IMR-90 (cell line): ENCODE measurements at regions not wholly inside any gene's neighbourhood (a gene's known extent, or its start where the extent isn't known, plus 50 kb on each side); places are given as distances from the start of the nearest gene placed in this dataset.

Source experiments
- ATAC-seq: fragments of 200-7000 bp; cut with Tn5 transposase; 2 replicates; pipeline ENCODE4 v1.9.1; 2020; ENCODE audit warnings: low read depth, mild to moderate bottlenecking, moderate library complexity
- BruUV-seq: library from RNA; stranded (reverse); fragments of 400-500 nt; replicated peaks from 2 replicates; lab custom pipeline; 2021; lab: Mats Ljungman, UMichigan
- CTCF ChIA-PET: fragments of 300-600 bp; formaldehyde crosslinking; extraction: SDS; loops from one replicate; lab custom pipeline; 2021; ENCODE audit warnings: antibody characterized with exemption; lab: Yijun Ruan, JAX
- POLR2A ChIA-PET: fragments of 300-600 bp; sonication (Branson Sonifier 250); formaldehyde crosslinking; loops from one replicate; lab custom pipeline; 2022; ENCODE audit warnings: antibody characterized with exemption; ENCODE audit not compliant: unreplicated experiment; lab: Charles Lee
- DNase-seq: peaks from one replicate; pipeline ENCODE4 v3.0.0; 2013
- H2AFZ ChIP-seq: replicated peaks from 2 replicates; pipeline ENCODE3; 2013; ENCODE audit warnings: low read length, mild to moderate bottlenecking; ENCODE audit not compliant: poor library complexity
- H2AK5ac ChIP-seq: 2 replicates; pipeline ENCODE4 v1.6.1; 2013; ENCODE audit warnings: low read depth, low read length, inconsistent platforms
- H2AK9ac ChIP-seq: replicated peaks from 2 replicates; pipeline ENCODE3; 2013; ENCODE audit warnings: mild to moderate bottlenecking, low read depth, low read length, moderate library complexity; ENCODE audit not compliant: poor library complexity
- H2BK120ac ChIP-seq: 2 replicates; pipeline ENCODE4 v1.6.1; 2013; ENCODE audit warnings: low read depth, low read length, inconsistent platforms
- H2BK15ac ChIP-seq: 3 replicates; pipeline ENCODE4 v1.6.1; 2013; ENCODE audit warnings: low read depth, low read length, inconsistent platforms
- H2BK20ac ChIP-seq: 2 replicates; pipeline ENCODE4 v1.6.1; 2013; ENCODE audit warnings: low read depth, mild to moderate bottlenecking, inconsistent platforms, low read length, moderate library complexity
- H2BK5ac ChIP-seq: 2 replicates; pipeline ENCODE4 v1.6.1; 2013; ENCODE audit warnings: mild to moderate bottlenecking, low read depth, low read length, inconsistent platforms; ENCODE audit not compliant: poor library complexity, severe bottlenecking
- H3K14ac ChIP-seq: replicated peaks from 2 replicates; pipeline ENCODE4 v1.6.1; 2013; ENCODE audit warnings: low read depth, low read length, inconsistent platforms
- H3K18ac ChIP-seq: 2 replicates; pipeline ENCODE4 v1.6.1; 2013; ENCODE audit warnings: low read depth, low read length, control low read depth
- H3K23ac ChIP-seq: 2 replicates; pipeline ENCODE4 v1.6.1; 2013; ENCODE audit warnings: low read depth, low read length, inconsistent platforms
- H3K27ac ChIP-seq: 2 replicates; pipeline ENCODE4 v1.5.1; 2013; ENCODE audit warnings: mild to moderate bottlenecking, control low read depth, low read length; ENCODE audit not compliant: insufficient read depth
- H3K27me3 ChIP-seq: 2 replicates; pipeline ENCODE4 v1.6.1; 2013; ENCODE audit warnings: low read length; ENCODE audit not compliant: control insufficient read depth, insufficient read depth
- H3K36me3 ChIP-seq: 2 replicates; pipeline ENCODE4 v1.6.1; 2013; ENCODE audit warnings: low read length, mixed read lengths; ENCODE audit not compliant: control insufficient read depth, insufficient read depth
- H3K4ac ChIP-seq: 2 replicates; pipeline ENCODE4 v1.6.1; 2013; ENCODE audit warnings: low read depth, low read length, inconsistent platforms
- H3K4me1 ChIP-seq: 2 replicates; pipeline ENCODE4 v1.6.1; 2013; ENCODE audit warnings: low read length, mixed read lengths; ENCODE audit not compliant: control insufficient read depth, insufficient read depth
- H3K4me2 ChIP-seq: 2 replicates; pipeline ENCODE4 v1.6.1; 2013; ENCODE audit warnings: low read depth, mild to moderate bottlenecking, control low read depth, low read length, moderate library complexity
- H3K4me3 ChIP-seq: 2 replicates; pipeline ENCODE4 v1.5.1; 2013; ENCODE audit warnings: low read depth, mild to moderate bottlenecking, control low read depth, low read length, moderate library complexity; ENCODE audit not compliant: insufficient read depth
- H3K56ac ChIP-seq: 2 replicates; pipeline ENCODE4 v1.6.1; 2013; ENCODE audit warnings: low read length, inconsistent platforms; ENCODE audit not compliant: insufficient read depth; ENCODE audit errors: extremely low read depth
- H3K79me1 ChIP-seq, 2 experiments: 2 replicates each; pipeline ENCODE4 v1.6.1; 2013; ENCODE audit warnings: low read length in 2 of 2, inconsistent platforms in 1 of 2, low read depth in 1 of 2
- H3K9ac ChIP-seq: 2 replicates; pipeline ENCODE4 v1.6.1; 2013; ENCODE audit warnings: low read depth, low read length, control low read depth
- H3K9me1 ChIP-seq: 2 replicates; pipeline ENCODE4 v1.6.1; 2013; ENCODE audit warnings: low read length, inconsistent platforms; ENCODE audit not compliant: insufficient read depth
- H3K9me3 ChIP-seq: 2 replicates; pipeline ENCODE4 v1.6.1; 2013; ENCODE audit warnings: low read length; ENCODE audit not compliant: control insufficient read depth, insufficient read depth
- H4K20me1 ChIP-seq: 2 replicates; pipeline ENCODE4 v1.6.1; 2013; ENCODE audit warnings: low read length, inconsistent platforms; ENCODE audit not compliant: insufficient read depth
- H4K5ac ChIP-seq: 2 replicates; pipeline ENCODE4 v1.6.1; 2013; ENCODE audit warnings: mild to moderate bottlenecking, low read depth, low read length, control low read depth
- H4K8ac ChIP-seq, 2 experiments: 2 replicates each; pipeline ENCODE4 v1.6.1; 2013; ENCODE audit warnings: low read depth in 2 of 2, low read length in 2 of 2, control low read depth in 1 of 2, inconsistent platforms in 1 of 2
- H4K91ac ChIP-seq: 2 replicates; pipeline ENCODE4 v1.6.1; 2013; ENCODE audit warnings: low read depth, low read length, inconsistent platforms; ENCODE audit not compliant: insufficient read depth
- BHLHE40 ChIP-seq: fragments of 150-350 bp; IDR thresholded peaks from 2 replicates; pipeline ENCODE4 v1.6.1; 2016; ENCODE audit warnings: mild to moderate bottlenecking, low read depth, low read length
- CEBPB ChIP-seq: IDR thresholded peaks from 2 replicates; pipeline ENCODE4 v1.6.1; 2012; ENCODE audit warnings: low read depth, low read length, improper control_type of control experiment
- CHD1 ChIP-seq: IDR thresholded peaks from 2 replicates; pipeline ENCODE4 v1.6.1; 2012; ENCODE audit warnings: low read depth, low read length, improper control_type of control experiment
- FOS ChIP-seq: fragments of 150-350 bp; IDR thresholded peaks from 2 replicates; pipeline ENCODE4 v1.6.1; 2016; ENCODE audit warnings: low read depth, low read length
- MAFK ChIP-seq: IDR thresholded peaks from 2 replicates; pipeline ENCODE4 v1.6.1; 2012; ENCODE audit warnings: low read depth, low read length, improper control_type of control experiment
- MAZ ChIP-seq: IDR thresholded peaks from 2 replicates; pipeline ENCODE4 v1.6.1; 2012; ENCODE audit warnings: low read depth, mild to moderate bottlenecking, low read length, improper control_type of control experiment, moderate library complexity, borderline replicate concordance
- MXI1 ChIP-seq: IDR thresholded peaks from 2 replicates; pipeline ENCODE4 v1.6.1; 2012; ENCODE audit warnings: low read depth, mild to moderate bottlenecking, low read length, moderate library complexity, borderline replicate concordance
- NFE2L2 ChIP-seq: fragments of 150-350 bp; IDR thresholded peaks from 2 replicates; pipeline ENCODE4 v1.6.1; 2016; ENCODE audit warnings: low read depth, mild to moderate bottlenecking, low read length
- POLR2A ChIP-seq: IDR thresholded peaks from 2 replicates; pipeline ENCODE4 v1.6.1; 2012; ENCODE audit warnings: mild to moderate bottlenecking, low read depth, low read length
- RAD21 ChIP-seq: IDR thresholded peaks from 2 replicates; pipeline ENCODE4 v1.6.1; 2012; ENCODE audit warnings: low read length, improper control_type of control experiment
- RCOR1 ChIP-seq: IDR thresholded peaks from 2 replicates; pipeline ENCODE4 v1.6.1; 2012; ENCODE audit warnings: mild to moderate bottlenecking, low read length, improper control_type of control experiment; ENCODE audit not compliant: insufficient replicate concordance
- RFX5 ChIP-seq: IDR thresholded peaks from 2 replicates; pipeline ENCODE4 v1.8.0; 2012; ENCODE audit warnings: low read depth, mild to moderate bottlenecking, low read length, moderate library complexity
- SMC3 ChIP-seq: fragments of 150-350 bp; IDR thresholded peaks from 2 replicates; pipeline ENCODE4 v1.6.1; 2016; ENCODE audit warnings: low read depth, mild to moderate bottlenecking, antibody characterized with exemption, low read length, moderate library complexity
- USF2 ChIP-seq: fragments of 150-350 bp; IDR thresholded peaks from 2 replicates; pipeline ENCODE4 v1.6.1; 2017; ENCODE audit warnings: mild to moderate bottlenecking, antibody characterized with exemption, low read length, low read depth
- WGBS, 2 experiments: methylation state at CpG; one replicate each; pipeline versions ENCODE4 v1.1.5 to v1.1.7; 2013; ENCODE audit warnings: missing lambda C conversion rate in 2 of 2; ENCODE audit not compliant: insufficient read length in 1 of 2; ENCODE audit errors: extremely low coverage in 2 of 2; 5-methylcytosine and 5-hydroxymethylcytosine counted together
- dilution Hi-C: fragments of 300-500 bp; cut with HindIII; formaldehyde crosslinking; loops from one replicate; pipeline ENCODE4 v1.14.3; 2018; ENCODE audit warnings: low sequenced_read_pairs; ENCODE audit not compliant: unreplicated experiment
- in situ Hi-C: fragments of 300-500 bp; cut with MboI; formaldehyde crosslinking; loops from 3 replicates; pipeline ENCODE4 v1.14.3; 2019; ENCODE audit warnings: low sequenced_read_pairs, inconsistent platforms, mixed read lengths
- intact Hi-C: fragments of 100-400 bp; cut with micrococcal nuclease; formaldehyde crosslinking; loops from 2 replicates; pipeline ENCODE4 v1.10.0; 2022
- TF ChIP-seq, protein P1 (sequence below): conservative IDR thresholded peaks from 2 replicates; pipeline ENCODE4 v1.5.1; 2012; ENCODE audit warnings: mild to moderate bottlenecking, low read depth, low read length, improper control_type of control experiment
- TF ChIP-seq, protein P2 (sequence below): fragments of 150-350 bp; IDR thresholded peaks from 2 replicates; pipeline ENCODE4 v1.6.1; 2016; ENCODE audit warnings: low read depth, mild to moderate bottlenecking, low read length, moderate library complexity, borderline replicate concordance

- H4K5ac ChIP-seq, result no peak overlapping the region
- H3K56ac ChIP-seq, result no peak overlapping the region
- H2BK15ac ChIP-seq, result no peak overlapping the region
- no peaks in the 10 kb centered on the region for H3K4me1 ChIP-seq
- ChIA-PET POLR2A (no interaction called here), CTCF (no interaction called here)
- dilution Hi-C loops, result no loop called here
- H4K91ac ChIP-seq, result no peak overlapping the region
- H3K18ac ChIP-seq, result no peak overlapping the region
- H2BK120ac ChIP-seq, result no peak overlapping the region
- H3K14ac ChIP-seq, result no peak overlapping the region
- no peak overlapping the region for H2BK5ac ChIP-seq
- 79% methylated on average over 12 of the region's 13 CpGs; no CpG with 5 or more reads in 1 of the 2 experiments for WGBS, 2 experiments
- H3K36me3 ChIP-seq, result no peaks in the 10 kb centered on the region
- no peak overlapping the region for H3K4ac ChIP-seq
- no peaks in the 10 kb centered on the region for H3K9me3 ChIP-seq
- DNase-seq (no peak), ATAC-seq (no peak)
- no peaks in the 10 kb centered on the region for H3K27me3 ChIP-seq
- no peak overlapping the region for H3K27ac ChIP-seq
- TF ChIP-seq, protein P1, sequence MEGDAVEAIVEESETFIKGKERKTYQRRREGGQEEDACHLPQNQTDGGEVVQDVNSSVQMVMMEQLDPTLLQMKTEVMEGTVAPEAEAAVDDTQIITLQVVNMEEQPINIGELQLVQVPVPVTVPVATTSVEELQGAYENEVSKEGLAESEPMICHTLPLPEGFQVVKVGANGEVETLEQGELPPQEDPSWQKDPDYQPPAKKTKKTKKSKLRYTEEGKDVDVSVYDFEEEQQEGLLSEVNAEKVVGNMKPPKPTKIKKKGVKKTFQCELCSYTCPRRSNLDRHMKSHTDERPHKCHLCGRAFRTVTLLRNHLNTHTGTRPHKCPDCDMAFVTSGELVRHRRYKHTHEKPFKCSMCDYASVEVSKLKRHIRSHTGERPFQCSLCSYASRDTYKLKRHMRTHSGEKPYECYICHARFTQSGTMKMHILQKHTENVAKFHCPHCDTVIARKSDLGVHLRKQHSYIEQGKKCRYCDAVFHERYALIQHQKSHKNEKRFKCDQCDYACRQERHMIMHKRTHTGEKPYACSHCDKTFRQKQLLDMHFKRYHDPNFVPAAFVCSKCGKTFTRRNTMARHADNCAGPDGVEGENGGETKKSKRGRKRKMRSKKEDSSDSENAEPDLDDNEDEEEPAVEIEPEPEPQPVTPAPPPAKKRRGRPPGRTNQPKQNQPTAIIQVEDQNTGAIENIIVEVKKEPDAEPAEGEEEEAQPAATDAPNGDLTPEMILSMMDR, result no peak
- TF ChIP-seq CEBPB, result no peak
- TF ChIP-seq CHD1, result no peak
- TF ChIP-seq MAZ, result no peak
- TF ChIP-seq RAD21, result no peak
- no peak for TF ChIP-seq FOS
- TF ChIP-seq BHLHE40, result no peak
- no peak for TF ChIP-seq NFE2L2
- TF ChIP-seq POLR2A, result no peak
- TF ChIP-seq MAFK, result no peak
- no peak for TF ChIP-seq MXI1
- no peak for TF ChIP-seq RFX5
- no peak for TF ChIP-seq RCOR1
- TF ChIP-seq USF2, result no peak
- TF ChIP-seq, protein P2, sequence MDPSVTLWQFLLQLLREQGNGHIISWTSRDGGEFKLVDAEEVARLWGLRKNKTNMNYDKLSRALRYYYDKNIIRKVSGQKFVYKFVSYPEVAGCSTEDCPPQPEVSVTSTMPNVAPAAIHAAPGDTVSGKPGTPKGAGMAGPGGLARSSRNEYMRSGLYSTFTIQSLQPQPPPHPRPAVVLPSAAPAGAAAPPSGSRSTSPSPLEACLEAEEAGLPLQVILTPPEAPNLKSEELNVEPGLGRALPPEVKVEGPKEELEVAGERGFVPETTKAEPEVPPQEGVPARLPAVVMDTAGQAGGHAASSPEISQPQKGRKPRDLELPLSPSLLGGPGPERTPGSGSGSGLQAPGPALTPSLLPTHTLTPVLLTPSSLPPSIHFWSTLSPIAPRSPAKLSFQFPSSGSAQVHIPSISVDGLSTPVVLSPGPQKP, result no peak
- TF ChIP-seq SMC3, result no peak
- no peak overlapping the region for H2AFZ ChIP-seq
- no peak overlapping the region for H3K4me3 ChIP-seq
- no peaks in the 10 kb centered on the region for H3K9me1 ChIP-seq
- H2AK9ac ChIP-seq, result no peak overlapping the region
- H2BK20ac ChIP-seq, result no peak overlapping the region
- H4K20me1 ChIP-seq, result no peaks in the 10 kb centered on the region
- H3K4me2 ChIP-seq, result no peak overlapping the region
- no peak overlapping the region for H4K8ac ChIP-seq
- in situ Hi-C loops, result no loop called here
- H3K23ac ChIP-seq, result no peak overlapping the region
- no TSS peak for BruUV-seq
- no peak overlapping the region for H2AK5ac ChIP-seq
- no peak overlapping the region for H3K9ac ChIP-seq
- intact Hi-C loops, result no loop called here
- H3K79me1 ChIP-seq, result no peaks in the 10 kb centered on the region
Observed at GRCh38 chr5:2052687-2053086, 170.0 kb upstream of the IRX4 start.
